ENCODE measurements at regions not wholly inside any gene's neighbourhood (a gene's known extent, or its start where the extent isn't known, plus 50 kb on each side); places are given as distances from the start of the nearest gene placed in this dataset.

DNA sequence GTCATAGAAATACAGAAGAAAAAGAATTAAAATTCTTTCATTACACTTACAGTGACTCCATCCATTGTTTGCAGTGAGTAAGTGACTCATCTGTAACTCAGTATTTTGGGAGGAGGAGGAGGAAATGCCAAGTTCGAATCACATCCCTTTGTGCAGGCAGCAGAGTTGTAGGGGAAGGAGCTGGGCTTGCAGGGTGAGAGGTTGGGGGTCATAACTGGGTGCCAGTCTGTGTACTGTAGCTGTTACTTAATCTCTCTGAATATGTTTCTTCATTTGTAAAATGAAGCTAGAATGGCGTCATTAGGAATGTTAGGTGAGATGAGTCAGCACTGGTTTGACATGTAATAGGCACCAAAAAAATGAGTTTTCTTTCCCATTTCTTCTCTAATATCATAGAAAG lies 235.7 kb upstream of the ADAMTSL1 start:
- Histone ChIP-seq H3K4me2 (ENCODE audit: low read length, poor library complexity, severe bottlenecking) (peak overlapping the region; percentile 2), H4K91ac (ENCODE audit: low read length) (no peak overlapping the region), H3K79me1 (replicated peaks; ENCODE audit: low read length, poor library complexity, severe bottlenecking) (no peaks in the 10 kb centered on the region), H3K27ac (ENCODE audit: low read length, poor library complexity, severe bottlenecking) (peak overlapping the region; percentile 48), H3K27me3 (ENCODE audit: control insufficient read depth in 1 of 2, insufficient read depth in 1 of 2, low read length in 2 of 2) (no peaks in the 10 kb centered on the region), H2AFZ (ENCODE audit: low read depth, low read length) (no peak overlapping the region), H3K4me3 (ENCODE audit: insufficient read depth in 1 of 2, low read depth in 1 of 2, low read length in 2 of 2) (peak overlapping the region in 1 of 2 experiments; percentile 53), H2BK120ac (ENCODE audit: low read depth, low read length) (no peak overlapping the region), H3K9me3 (ENCODE audit: control insufficient read depth, low read length) (peaks cover 13% of the 10 kb centered on the region), H2BK5ac (ENCODE audit: low read depth, low read length, poor library complexity, severe bottlenecking) (no peak overlapping the region), H4K8ac (ENCODE audit: low read length) (no peak overlapping the region), H3K18ac (ENCODE audit: low read depth in 1 of 2, low read length in 2 of 2) (no peak overlapping the region), H2AK5ac (ENCODE audit: low read length, severe bottlenecking) (no peak overlapping the region), H3K4ac (ENCODE audit: low read depth in 1 of 2, low read length in 2 of 2) (no peak overlapping the region), H3K9ac (ENCODE audit: low read length) (peak overlapping the region; percentile 63), H2BK12ac (ENCODE audit: low read length in 2 of 2) (no peak overlapping the region), H3K14ac (ENCODE audit: low read length in 2 of 2) (no peak overlapping the region), H3K36me3 (ENCODE audit: control insufficient read depth in 1 of 2, insufficient read depth in 2 of 2, low read depth in 1 of 2, low read length in 2 of 2) (no peaks in the 10 kb centered on the region), H3K23ac (ENCODE audit: low read length in 2 of 2) (no peak overlapping the region), H2BK15ac (ENCODE audit: low read depth, poor library complexity, severe bottlenecking) (no peak overlapping the region), H3K4me1 (ENCODE audit: control insufficient read depth, insufficient read depth, low read depth, low read length) (peaks cover 5% of the 10 kb centered on the region)
- WGBS: 0% methylated on average over 1 of the region's 2 CpGs
- DNase-seq: peak; percentile 18

DNA sequence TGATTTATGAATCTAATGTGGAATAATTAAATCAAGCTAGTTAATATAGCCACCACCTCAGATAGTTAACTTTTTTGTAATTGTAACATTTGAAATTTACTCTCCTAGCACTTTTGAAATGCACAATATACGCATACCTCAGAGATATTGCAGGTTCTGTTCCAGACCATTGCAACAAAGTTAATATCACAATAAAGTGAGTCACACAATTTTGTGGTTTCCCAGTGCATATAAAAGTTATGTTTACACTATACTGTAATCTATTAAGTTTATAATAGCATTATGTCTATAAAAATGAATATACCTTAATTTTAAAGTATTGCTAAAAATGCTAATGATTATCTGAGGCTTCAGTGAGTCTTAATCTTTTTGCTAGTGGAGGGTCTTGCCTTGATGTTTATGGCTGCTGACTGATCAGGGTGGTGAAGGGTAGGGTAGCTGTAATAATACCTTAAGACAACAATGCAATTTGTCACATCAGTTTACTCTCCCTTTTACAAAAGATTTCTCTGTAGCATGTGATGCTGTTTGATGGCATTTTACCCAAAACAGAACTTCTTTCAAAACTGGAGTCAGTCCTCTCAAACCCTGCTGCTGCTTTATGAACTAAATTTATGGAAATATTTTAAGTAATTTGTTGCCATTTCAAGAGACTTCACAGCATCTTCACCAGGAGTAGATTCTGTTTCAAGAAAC lies 235.1 kb upstream of the ADAMTSL1 start:
- Histone ChIP-seq H3K27me3 (ENCODE audit: control insufficient read depth in 1 of 2, insufficient read depth in 1 of 2, low read length in 2 of 2) (no peaks in the 10 kb centered on the region), H3K18ac (ENCODE audit: low read depth in 1 of 2, low read length in 2 of 2) (no peak overlapping the region), H2BK15ac (ENCODE audit: low read depth, poor library complexity, severe bottlenecking) (no peak overlapping the region), H4K91ac (ENCODE audit: low read length) (no peak overlapping the region), H3K79me1 (replicated peaks; ENCODE audit: low read length, poor library complexity, severe bottlenecking) (no peaks in the 10 kb centered on the region), H3K23ac (ENCODE audit: low read length in 2 of 2) (no peak overlapping the region), H2BK120ac (ENCODE audit: low read depth, low read length) (no peak overlapping the region), H3K36me3 (ENCODE audit: control insufficient read depth in 1 of 2, insufficient read depth in 2 of 2, low read depth in 1 of 2, low read length in 2 of 2) (no peaks in the 10 kb centered on the region), H2AK5ac (ENCODE audit: low read length, severe bottlenecking) (no peak overlapping the region), H2BK12ac (ENCODE audit: low read length in 2 of 2) (no peak overlapping the region), H3K9me3 (ENCODE audit: control insufficient read depth, low read length) (peaks cover 19% of the 10 kb centered on the region), H4K8ac (ENCODE audit: low read length) (no peak overlapping the region), H3K27ac (ENCODE audit: low read length, poor library complexity, severe bottlenecking) (no peak overlapping the region), H2AFZ (ENCODE audit: low read depth, low read length) (no peak overlapping the region), H3K4me3 (ENCODE audit: insufficient read depth in 1 of 2, low read depth in 1 of 2, low read length in 2 of 2) (peak overlapping the region in 1 of 2 experiments; percentile 53), H3K4me1 (ENCODE audit: control insufficient read depth, insufficient read depth, low read depth, low read length) (peaks cover 5% of the 10 kb centered on the region), H3K4me2 (ENCODE audit: low read length, poor library complexity, severe bottlenecking) (no peak overlapping the region), H3K14ac (ENCODE audit: low read length in 2 of 2) (no peak overlapping the region), H3K4ac (ENCODE audit: low read depth in 1 of 2, low read length in 2 of 2) (no peak overlapping the region), H2BK5ac (ENCODE audit: low read depth, low read length, poor library complexity, severe bottlenecking) (no peak overlapping the region), H3K9ac (ENCODE audit: low read length) (peak overlapping the region; percentile 63)
- WGBS: no CpG with 5 or more reads among the region's 1 CpG
- DNase-seq: no peak

DNA sequence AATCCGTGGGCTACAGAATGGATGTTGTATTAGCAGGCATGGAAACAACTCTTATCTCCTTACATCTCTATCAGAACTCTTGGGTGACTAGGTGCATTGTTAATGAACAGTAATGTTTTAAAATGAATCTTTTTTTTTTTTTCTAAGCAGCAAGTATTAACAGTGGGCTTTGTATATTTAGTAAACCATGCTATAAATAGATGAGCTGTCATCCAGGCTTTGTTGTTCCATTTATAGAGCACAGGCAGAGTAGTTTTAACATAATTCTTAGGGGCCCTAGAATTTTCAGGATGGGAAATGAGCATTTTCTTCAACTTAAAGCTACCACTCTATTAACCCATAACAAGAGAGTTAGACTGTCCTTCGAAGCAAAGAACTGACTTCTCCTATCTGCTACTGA lies 233.7 kb upstream of the ADAMTSL1 start:
- Histone ChIP-seq H2AFZ (ENCODE audit: low read depth, low read length) (no peak overlapping the region), H3K27ac (ENCODE audit: low read length, poor library complexity, severe bottlenecking) (no peak overlapping the region), H3K27me3 (ENCODE audit: control insufficient read depth in 1 of 2, insufficient read depth in 1 of 2, low read length in 2 of 2) (no peaks in the 10 kb centered on the region), H2BK5ac (ENCODE audit: low read depth, low read length, poor library complexity, severe bottlenecking) (no peak overlapping the region), H3K36me3 (ENCODE audit: control insufficient read depth in 1 of 2, insufficient read depth in 2 of 2, low read depth in 1 of 2, low read length in 2 of 2) (no peaks in the 10 kb centered on the region), H3K9ac (ENCODE audit: low read length) (no peak overlapping the region), H3K4me2 (ENCODE audit: low read length, poor library complexity, severe bottlenecking) (no peak overlapping the region), H3K9me3 (ENCODE audit: control insufficient read depth, low read length) (peaks cover 20% of the 10 kb centered on the region), H3K79me1 (replicated peaks; ENCODE audit: low read length, poor library complexity, severe bottlenecking) (no peaks in the 10 kb centered on the region), H2BK15ac (ENCODE audit: low read depth, poor library complexity, severe bottlenecking) (no peak overlapping the region), H2AK5ac (ENCODE audit: low read length, severe bottlenecking) (no peak overlapping the region), H3K4me1 (ENCODE audit: control insufficient read depth, insufficient read depth, low read depth, low read length) (peaks cover 5% of the 10 kb centered on the region), H3K23ac (ENCODE audit: low read length in 2 of 2) (no peak overlapping the region), H3K4ac (ENCODE audit: low read depth in 1 of 2, low read length in 2 of 2) (no peak overlapping the region), H2BK12ac (ENCODE audit: low read length in 2 of 2) (no peak overlapping the region), H3K14ac (ENCODE audit: low read length in 2 of 2) (no peak overlapping the region), H3K18ac (ENCODE audit: low read depth in 1 of 2, low read length in 2 of 2) (no peak overlapping the region), H3K4me3 (ENCODE audit: insufficient read depth in 1 of 2, low read depth in 1 of 2, low read length in 2 of 2) (no peak overlapping the region), H4K91ac (ENCODE audit: low read length) (no peak overlapping the region), H4K8ac (ENCODE audit: low read length) (no peak overlapping the region), H2BK120ac (ENCODE audit: low read depth, low read length) (no peak overlapping the region)
- no peak for DNase-seq
- WGBS: no CpG with 5 or more reads among the region's 2 CpGs

DNA sequence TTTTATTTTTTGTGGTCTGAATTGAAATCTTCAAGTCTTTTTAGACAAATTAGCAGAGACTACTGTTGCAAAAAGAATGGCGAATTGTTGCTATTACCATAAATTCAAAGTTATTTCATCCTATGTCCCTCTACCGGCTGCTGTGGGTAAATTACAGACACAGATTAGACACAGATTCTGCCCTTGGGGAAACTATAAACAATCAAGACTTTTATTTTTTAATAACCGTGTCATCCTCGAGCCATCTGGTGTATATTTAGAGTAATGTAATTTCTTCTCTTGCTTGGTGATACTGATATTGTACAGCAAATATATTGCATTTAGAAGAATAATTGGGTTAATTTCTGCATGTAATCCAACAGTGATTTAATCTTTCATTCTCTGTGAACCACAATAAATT lies 228.0 kb upstream of the ADAMTSL1 start:
- no peak overlapping the region for H2BK5ac ChIP-seq (ENCODE audit: low read depth, low read length, poor library complexity, severe bottlenecking)
- H3K18ac ChIP-seq (ENCODE audit: low read depth in 1 of 2, low read length in 2 of 2): no peak overlapping the region
- no peak overlapping the region for H3K4ac ChIP-seq (ENCODE audit: low read depth in 1 of 2, low read length in 2 of 2)
- no peak overlapping the region for H3K14ac ChIP-seq (ENCODE audit: low read length in 2 of 2)
- H4K8ac ChIP-seq (ENCODE audit: low read length): no peak overlapping the region
- 84% methylated on average over 2 of the region's 4 CpGs for WGBS
- no peak overlapping the region for H3K4me3 ChIP-seq (ENCODE audit: insufficient read depth in 1 of 2, low read depth in 1 of 2, low read length in 2 of 2)
- no peak for DNase-seq
- no peaks in the 10 kb centered on the region for H3K79me1 ChIP-seq (replicated peaks; ENCODE audit: low read length, poor library complexity, severe bottlenecking)
- H2BK120ac ChIP-seq (ENCODE audit: low read depth, low read length): no peak overlapping the region
- no peak overlapping the region for H2AK5ac ChIP-seq (ENCODE audit: low read length, severe bottlenecking)
- H2BK12ac ChIP-seq (ENCODE audit: low read length in 2 of 2): no peak overlapping the region
- H3K4me2 ChIP-seq (ENCODE audit: low read length, poor library complexity, severe bottlenecking): no peak overlapping the region
- no peak overlapping the region for H3K23ac ChIP-seq (ENCODE audit: low read length in 2 of 2)
- H2AFZ ChIP-seq (ENCODE audit: low read depth, low read length): no peak overlapping the region
- H3K36me3 ChIP-seq (ENCODE audit: control insufficient read depth in 1 of 2, insufficient read depth in 2 of 2, low read depth in 1 of 2, low read length in 2 of 2): no peaks in the 10 kb centered on the region
- H3K27ac ChIP-seq (ENCODE audit: low read length, poor library complexity, severe bottlenecking): no peak overlapping the region
- H3K9ac ChIP-seq (ENCODE audit: low read length): no peak overlapping the region
- H2BK15ac ChIP-seq (ENCODE audit: low read depth, poor library complexity, severe bottlenecking): no peak overlapping the region
- H3K27me3 ChIP-seq (ENCODE audit: control insufficient read depth in 1 of 2, insufficient read depth in 1 of 2, low read length in 2 of 2): no peaks in the 10 kb centered on the region
- H4K91ac ChIP-seq (ENCODE audit: low read length): no peak overlapping the region
- peaks cover 20% of the 10 kb centered on the region for H3K9me3 ChIP-seq (ENCODE audit: control insufficient read depth, low read length)
- H3K4me1 ChIP-seq (ENCODE audit: control insufficient read depth, insufficient read depth, low read depth, low read length): no peaks in the 10 kb centered on the region
